A673 (cell line): ENCODE measurements at regions not wholly inside any gene's neighbourhood (a gene's known extent, or its start where the extent isn't known, plus 50 kb on each side); places are given as distances from the start of the nearest gene placed in this dataset.

Experiments used
- BruUV-seq: library from RNA; stranded (reverse); fragments of 400-500 nt; replicated peaks from 2 replicates; lab custom pipeline; 2021; lab: Mats Ljungman, UMichigan
- CTCF ChIA-PET: fragments of 300-600 bp; sonication (Branson Sonifier 250); formaldehyde crosslinking; loops from one replicate; lab custom pipeline; 2022; ENCODE audit warnings: antibody characterized with exemption; lab: Charles Lee
- POLR2A ChIA-PET: fragments of 300-600 bp; sonication (Branson Sonifier 250); formaldehyde crosslinking; loops from one replicate; lab custom pipeline; 2022; ENCODE audit warnings: antibody characterized with exemption; ENCODE audit not compliant: low non-redundant PET; lab: Charles Lee
- DNase-seq: peaks from one replicate; pipeline ENCODE4 v3.0.0-alpha.2; 2015; ENCODE audit warnings: low spot score
- H3K27ac ChIP-seq: fragments of 200-600 bp; sonication (generic); 2 replicates; pipeline ENCODE4 v1.5.1; 2016; ENCODE audit warnings: mixed run types, low read depth, mild to moderate bottlenecking, mixed read lengths, antibody characterized with exemption, low read length; ENCODE audit not compliant: poor library complexity, severe bottlenecking
- H3K27me3 ChIP-seq: fragments of 200-600 bp; sonication (generic); replicated peaks from 2 replicates; pipeline ENCODE4 v1.6.1; 2017; ENCODE audit warnings: mixed run types, low read depth, mild to moderate bottlenecking, mixed read lengths, antibody characterized with exemption, low read length; ENCODE audit not compliant: insufficient read depth, poor library complexity
- H3K36me3 ChIP-seq: fragments of 200-600 bp; sonication (generic); 2 replicates; pipeline ENCODE4 v1.6.1; 2016; ENCODE audit warnings: mixed run types, mild to moderate bottlenecking, mixed read lengths, antibody characterized with exemption, low read length; ENCODE audit not compliant: insufficient read depth, poor library complexity, severe bottlenecking
- H3K4me1 ChIP-seq: fragments of 200-600 bp; sonication (generic); 2 replicates; pipeline ENCODE4 v1.6.1; 2017; ENCODE audit warnings: mixed run types, mild to moderate bottlenecking, mixed read lengths, antibody characterized with exemption, low read length; ENCODE audit not compliant: insufficient read depth, poor library complexity, severe bottlenecking
- H3K4me3 ChIP-seq: fragments of 200-600 bp; sonication (generic); 2 replicates; pipeline ENCODE4 v1.5.1; 2016; ENCODE audit warnings: low read depth, mixed run types, mild to moderate bottlenecking, mixed read lengths, low read length; ENCODE audit not compliant: poor library complexity, severe bottlenecking
- H3K9me3 ChIP-seq: fragments of 200-600 bp; sonication (generic); 2 replicates; pipeline ENCODE4 v1.6.1; 2016; ENCODE audit warnings: mixed run types, low read depth, mild to moderate bottlenecking, mixed read lengths, antibody characterized with exemption, low read length; ENCODE audit not compliant: poor library complexity, severe bottlenecking
- EZH2 ChIP-seq: fragments of 200-600 bp; sonication (generic); IDR thresholded peaks from 2 replicates; pipeline ENCODE4 v1.6.1; 2017; ENCODE audit warnings: borderline replicate concordance, low read depth, mild to moderate bottlenecking, mixed read lengths, antibody characterized with exemption, low read length; ENCODE audit not compliant: poor library complexity, severe bottlenecking
- intact Hi-C: fragments of 100-400 bp; cut with micrococcal nuclease; formaldehyde crosslinking; loops from one replicate; pipeline ENCODE4 v1.10.0; 2022; ENCODE audit not compliant: unreplicated experiment
- TF ChIP-seq, protein P1 (sequence below): fragments of 300-800, 200-600 bp; sonication (generic); conservative IDR thresholded peaks from 2 replicates; pipeline ENCODE4 v1.5.1; 2017; ENCODE audit warnings: low read depth, mild to moderate bottlenecking, antibody characterized with exemption, low read length, moderate library complexity, mixed read lengths

DNA sequence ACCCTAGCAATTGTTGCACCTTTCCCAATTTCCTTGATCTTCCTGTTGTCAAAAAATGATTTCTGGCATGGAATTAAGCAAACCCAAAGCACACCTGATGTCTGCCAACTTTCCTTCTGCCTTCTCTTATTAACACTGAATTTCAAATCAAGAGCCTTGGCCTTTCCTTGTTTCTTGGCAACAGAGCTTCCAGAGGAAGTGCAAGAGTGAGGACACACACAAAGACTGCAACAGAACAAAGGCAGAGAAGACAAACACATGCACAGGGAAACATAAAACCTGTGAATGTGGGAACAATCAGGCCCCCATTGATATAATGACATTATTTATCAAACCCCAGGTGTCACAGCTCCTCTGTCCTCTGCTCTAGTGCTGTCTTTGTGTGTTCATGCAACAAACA is 73.0 kb upstream of the IL6 start:
- Histone ChIP-seq H3K4me1 (no peaks in the 10 kb centered on the region), H3K27ac (no peak overlapping the region), H3K36me3 (no peaks in the 10 kb centered on the region), H3K9me3 (no peaks in the 10 kb centered on the region), H3K27me3 (no peaks in the 10 kb centered on the region), H3K4me3 (no peak overlapping the region)
- intact Hi-C loops, result no loop called here
- BruUV-seq, result no TSS peak
- ChIA-PET POLR2A (interaction anchor here (0.7 kb wide), 1 partner anchor 18 kb away, joined by 3 read pairs; no protein-coding TSS in a partner anchor), CTCF (interaction anchor here (0.6 kb wide), 1 partner anchor 175 kb away, joined by 3 read pairs; no protein-coding TSS in a partner anchor)
- DNase-seq, result no peak
- TF ChIP-seq, protein P1, sequence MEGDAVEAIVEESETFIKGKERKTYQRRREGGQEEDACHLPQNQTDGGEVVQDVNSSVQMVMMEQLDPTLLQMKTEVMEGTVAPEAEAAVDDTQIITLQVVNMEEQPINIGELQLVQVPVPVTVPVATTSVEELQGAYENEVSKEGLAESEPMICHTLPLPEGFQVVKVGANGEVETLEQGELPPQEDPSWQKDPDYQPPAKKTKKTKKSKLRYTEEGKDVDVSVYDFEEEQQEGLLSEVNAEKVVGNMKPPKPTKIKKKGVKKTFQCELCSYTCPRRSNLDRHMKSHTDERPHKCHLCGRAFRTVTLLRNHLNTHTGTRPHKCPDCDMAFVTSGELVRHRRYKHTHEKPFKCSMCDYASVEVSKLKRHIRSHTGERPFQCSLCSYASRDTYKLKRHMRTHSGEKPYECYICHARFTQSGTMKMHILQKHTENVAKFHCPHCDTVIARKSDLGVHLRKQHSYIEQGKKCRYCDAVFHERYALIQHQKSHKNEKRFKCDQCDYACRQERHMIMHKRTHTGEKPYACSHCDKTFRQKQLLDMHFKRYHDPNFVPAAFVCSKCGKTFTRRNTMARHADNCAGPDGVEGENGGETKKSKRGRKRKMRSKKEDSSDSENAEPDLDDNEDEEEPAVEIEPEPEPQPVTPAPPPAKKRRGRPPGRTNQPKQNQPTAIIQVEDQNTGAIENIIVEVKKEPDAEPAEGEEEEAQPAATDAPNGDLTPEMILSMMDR, result no peak
- TF ChIP-seq EZH2, result no peak

DNA sequence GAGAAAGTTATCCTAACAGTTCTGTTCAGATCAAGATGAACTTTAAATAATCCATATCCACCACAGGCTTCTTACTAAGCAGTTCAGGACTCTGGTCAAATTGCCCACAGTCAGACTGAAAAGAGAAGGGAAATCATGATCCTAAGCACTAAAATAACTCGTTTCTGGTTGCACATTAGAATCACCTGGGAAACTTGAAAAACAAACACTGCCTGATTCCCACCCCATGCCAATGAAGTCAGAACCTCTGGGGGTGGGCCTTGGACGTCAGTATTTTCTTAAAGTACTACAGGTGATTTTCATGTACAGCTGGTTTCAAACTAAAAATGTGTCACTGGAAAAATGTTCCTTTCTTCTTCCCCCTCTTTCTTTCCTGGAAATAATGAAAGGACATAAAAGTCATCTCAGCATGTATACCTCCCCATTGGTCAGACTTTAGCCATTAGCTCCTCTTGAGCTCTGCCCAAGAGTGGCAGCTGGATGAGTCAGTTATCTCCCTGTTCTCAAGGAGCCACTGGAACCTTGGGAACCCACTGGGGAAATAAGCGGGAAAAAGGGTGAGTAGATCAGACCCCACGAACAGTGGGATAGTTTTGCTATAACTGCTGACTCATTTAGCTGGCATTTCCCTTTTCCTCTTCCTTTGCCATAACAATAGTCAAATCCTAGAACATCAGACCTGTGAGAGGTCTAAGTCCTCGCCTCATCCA is 75.3 kb upstream of the IL6 start:
- Histone ChIP-seq H3K27me3 (no peaks in the 10 kb centered on the region), H3K27ac (no peak overlapping the region), H3K4me1 (no peaks in the 10 kb centered on the region), H3K9me3 (no peaks in the 10 kb centered on the region), H3K36me3 (no peaks in the 10 kb centered on the region), H3K4me3 (no peak overlapping the region)
- TF ChIP-seq, protein P1, result no peak
- TF ChIP-seq EZH2, result no peak
- POLR2A ChIA-PET, result interaction anchor here (0.7 kb wide), 1 partner anchor 28 kb away, joined by 9 read pairs; no protein-coding TSS in a partner anchor
- BruUV-seq, result no TSS peak
- intact Hi-C loops, result no loop called here
- DNase-seq, result peak; percentile 53
- CTCF ChIA-PET, result no interaction called here

- H3K9me3 ChIP-seq, result peaks cover 6% of the 10 kb centered on the region
- no peaks in the 10 kb centered on the region for H3K27me3 ChIP-seq
- ChIA-PET CTCF (no interaction called here), POLR2A (no interaction called here)
- H3K36me3 ChIP-seq, result no peaks in the 10 kb centered on the region
- no peak for TF ChIP-seq EZH2
- TF ChIP-seq, protein P1, result no peak
- H3K4me1 ChIP-seq, result no peaks in the 10 kb centered on the region
- no peak for DNase-seq
- BruUV-seq, result no TSS peak
- H3K4me3 ChIP-seq, result no peak overlapping the region
- H3K27ac ChIP-seq, result no peak overlapping the region
- intact Hi-C loops, result no loop called here
Measured at GRCh38 chr7:22651036-22651435, 76.0 kb upstream of the IL6 start.
